AG04450 (cell line): ENCODE measurements at regions not wholly inside any gene's neighbourhood (a gene's known extent, or its start where the extent isn't known, plus 50 kb on each side); places are given as distances from the start of the nearest gene placed in this dataset.
"Not testable (repeated sequence)": the region's sequence is repeated elsewhere in the genome, so short reads cannot be mapped to it uniquely, and the experiment has no call there.

ENCODE experiments used
- CTCF ChIA-PET: fragments of 300-600, 350-600 bp; formaldehyde crosslinking; extraction: SDS; loops from one replicate; lab custom pipeline; 2022; ENCODE audit warnings: antibody characterized with exemption, inconsistent platforms; lab: Charles Lee
- POLR2A ChIA-PET: fragments of 350-600 bp; formaldehyde crosslinking; extraction: SDS; loops from one replicate; lab custom pipeline; 2021; ENCODE audit warnings: antibody characterized with exemption, inconsistent platforms; lab: Yijun Ruan, JAX
- DNase-seq: peaks from one replicate; pipeline ENCODE4 v3.0.0-alpha.2; 2011; ENCODE audit warnings: low read depth, low spot score
- H3K27ac ChIP-seq: one replicate; pipeline ENCODE4 v1.5.1; 2012; ENCODE audit warnings: low read depth, low read length, control low read depth
- H3K27me3 ChIP-seq: one replicate; pipeline ENCODE4 v1.6.0; 2012; ENCODE audit warnings: low read length; ENCODE audit not compliant: control insufficient read depth, insufficient read depth
- H3K4me3 ChIP-seq: 2 replicates; pipeline ENCODE4 v1.5.1; 2011; ENCODE audit warnings: mild to moderate bottlenecking, low read depth, low read length, control low read depth
- H3K9me3 ChIP-seq: 2 replicates; pipeline ENCODE4 v1.5.1; 2012; ENCODE audit warnings: low read length; ENCODE audit not compliant: control insufficient read depth, insufficient read depth
- TF ChIP-seq, protein P1 (sequence below): IDR thresholded peaks from 2 replicates; pipeline ENCODE4 v1.5.1; 2011; ENCODE audit warnings: low read depth, low read length, control low read depth, inconsistent platforms

DNA sequence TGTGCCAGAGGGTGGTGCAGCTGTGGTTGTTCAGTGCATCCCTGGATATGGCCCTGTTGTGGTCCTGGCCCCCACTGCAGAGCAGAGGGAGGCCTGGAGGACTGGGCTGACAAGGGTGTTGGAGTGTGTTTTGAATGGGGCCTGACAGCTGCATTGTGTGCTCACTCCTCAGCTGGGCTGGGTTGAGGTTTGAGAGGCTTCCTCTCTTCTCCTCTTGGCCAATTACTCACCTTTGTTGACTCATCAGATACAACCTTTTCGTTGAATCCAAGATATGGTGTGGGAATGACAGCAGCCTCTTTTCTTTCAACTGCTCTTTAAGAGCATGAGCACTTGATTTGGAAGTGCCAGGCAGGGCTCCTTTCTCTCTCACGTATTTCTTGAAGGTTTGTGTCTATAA, 228.5 kb upstream of the COBL start:
- no peaks in the 10 kb centered on the region for H3K27me3 ChIP-seq
- TF ChIP-seq, protein P1, sequence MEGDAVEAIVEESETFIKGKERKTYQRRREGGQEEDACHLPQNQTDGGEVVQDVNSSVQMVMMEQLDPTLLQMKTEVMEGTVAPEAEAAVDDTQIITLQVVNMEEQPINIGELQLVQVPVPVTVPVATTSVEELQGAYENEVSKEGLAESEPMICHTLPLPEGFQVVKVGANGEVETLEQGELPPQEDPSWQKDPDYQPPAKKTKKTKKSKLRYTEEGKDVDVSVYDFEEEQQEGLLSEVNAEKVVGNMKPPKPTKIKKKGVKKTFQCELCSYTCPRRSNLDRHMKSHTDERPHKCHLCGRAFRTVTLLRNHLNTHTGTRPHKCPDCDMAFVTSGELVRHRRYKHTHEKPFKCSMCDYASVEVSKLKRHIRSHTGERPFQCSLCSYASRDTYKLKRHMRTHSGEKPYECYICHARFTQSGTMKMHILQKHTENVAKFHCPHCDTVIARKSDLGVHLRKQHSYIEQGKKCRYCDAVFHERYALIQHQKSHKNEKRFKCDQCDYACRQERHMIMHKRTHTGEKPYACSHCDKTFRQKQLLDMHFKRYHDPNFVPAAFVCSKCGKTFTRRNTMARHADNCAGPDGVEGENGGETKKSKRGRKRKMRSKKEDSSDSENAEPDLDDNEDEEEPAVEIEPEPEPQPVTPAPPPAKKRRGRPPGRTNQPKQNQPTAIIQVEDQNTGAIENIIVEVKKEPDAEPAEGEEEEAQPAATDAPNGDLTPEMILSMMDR: no peak

DNA sequence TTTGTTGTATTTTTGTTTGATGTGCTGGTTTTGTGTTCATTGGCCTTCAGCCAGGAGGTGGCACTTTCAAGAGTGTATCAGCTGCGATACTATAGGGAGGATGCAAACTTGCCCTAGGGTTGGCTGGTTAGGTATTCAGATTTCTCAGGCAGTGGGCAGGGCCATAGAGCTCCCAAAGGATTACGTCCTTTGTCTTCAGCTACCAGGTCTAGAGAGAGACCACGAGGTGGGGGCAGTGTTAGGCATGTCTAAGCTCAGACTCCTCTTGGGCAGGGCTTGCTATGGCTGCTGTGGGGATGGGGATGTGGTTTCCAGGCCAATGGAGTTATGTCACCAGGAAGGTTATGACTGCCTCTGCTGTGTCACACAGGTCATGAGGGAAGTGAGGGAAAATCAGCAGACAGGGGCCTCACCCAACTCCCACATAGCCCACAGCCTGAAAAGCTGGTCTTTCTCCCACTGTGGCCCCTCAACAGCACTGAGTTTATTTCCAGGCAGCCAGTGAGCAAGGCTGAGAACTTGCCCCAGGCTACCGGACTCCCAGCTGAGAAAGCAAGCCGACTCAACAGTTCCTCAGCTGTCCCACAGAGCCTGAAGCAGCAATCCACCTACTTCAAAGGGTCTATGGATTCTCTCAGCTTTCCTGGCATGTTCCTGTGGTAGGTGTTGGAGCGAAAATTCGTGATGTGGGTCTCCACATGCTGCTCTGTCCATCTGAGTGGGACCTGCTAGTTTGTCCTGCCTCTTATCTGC, 227.4 kb upstream of the COBL start:
- H3K9me3 ChIP-seq: peaks cover 22% of the 10 kb centered on the region
- no peaks in the 10 kb centered on the region for H3K27me3 ChIP-seq
- DNase-seq: no peak
- CTCF ChIA-PET: no interaction called here
- H3K27ac ChIP-seq: no peak overlapping the region
- TF ChIP-seq, protein P1: no peak
- POLR2A ChIA-PET: no interaction called here
- H3K4me3 ChIP-seq: no peak overlapping the region

More for the DNA sequence above, 228.5 kb upstream of the COBL start:
- Histone ChIP-seq H3K9me3 (peaks cover 22% of the 10 kb centered on the region), H3K4me3 (no peak overlapping the region), H3K27ac (no peak overlapping the region)
- CTCF ChIA-PET: no interaction called here
- DNase-seq: no peak
- POLR2A ChIA-PET: no interaction called here

DNA sequence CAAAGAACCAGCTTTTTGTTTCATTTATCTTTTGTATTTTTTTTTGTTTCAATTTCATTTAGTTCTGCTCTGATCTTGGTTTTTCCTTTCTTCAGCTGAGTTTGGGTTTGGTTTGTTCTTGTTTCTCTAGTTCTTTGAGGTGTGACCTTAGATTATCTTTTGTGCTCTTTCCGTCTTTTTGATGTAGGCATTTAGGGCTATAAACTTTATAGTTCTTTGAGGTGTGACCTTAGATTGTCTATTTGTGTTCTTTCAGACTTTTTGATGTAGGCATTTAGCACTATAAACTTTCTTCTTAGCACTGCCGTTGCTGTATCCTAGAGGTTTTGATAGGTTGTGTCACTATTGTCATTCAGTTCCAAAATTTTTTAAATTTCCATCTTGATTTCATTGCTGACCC, 224.3 kb upstream of the COBL start:
- H3K9me3 ChIP-seq: peaks cover 26% of the 10 kb centered on the region
- H3K4me3 ChIP-seq, CTCF ChIA-PET, DNase-seq, H3K27ac ChIP-seq, H3K27me3 ChIP-seq, POLR2A ChIA-PET: not testable (repeated sequence)

DNA sequence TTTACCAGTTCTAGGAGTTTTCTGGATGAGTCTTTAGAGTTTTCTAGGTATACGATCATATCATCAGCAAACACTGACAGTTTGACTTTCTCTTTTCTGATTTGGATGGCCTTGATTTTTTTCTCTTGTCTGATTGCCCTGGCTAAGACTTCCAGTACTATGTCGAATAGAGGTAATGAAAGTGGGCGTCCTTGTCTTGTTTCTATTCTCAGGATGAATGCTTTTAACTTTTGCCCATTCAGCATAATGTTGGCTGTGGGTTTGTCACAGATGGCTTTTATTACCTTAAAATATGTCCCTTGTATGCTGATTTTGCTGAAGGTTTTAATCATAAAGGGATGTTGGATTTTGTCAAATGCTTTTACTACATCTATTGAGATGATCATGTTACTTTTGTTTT, 223.2 kb upstream of the COBL start:
- Histone ChIP-seq H3K9me3 (peaks cover 20% of the 10 kb centered on the region), H3K27ac (no peak overlapping the region), H3K4me3 (no peak overlapping the region), H3K27me3 (no peaks in the 10 kb centered on the region)
- ChIA-PET CTCF (no interaction called here), POLR2A (no interaction called here)
- TF ChIP-seq, protein P1: no peak
- DNase-seq: no peak

DNA sequence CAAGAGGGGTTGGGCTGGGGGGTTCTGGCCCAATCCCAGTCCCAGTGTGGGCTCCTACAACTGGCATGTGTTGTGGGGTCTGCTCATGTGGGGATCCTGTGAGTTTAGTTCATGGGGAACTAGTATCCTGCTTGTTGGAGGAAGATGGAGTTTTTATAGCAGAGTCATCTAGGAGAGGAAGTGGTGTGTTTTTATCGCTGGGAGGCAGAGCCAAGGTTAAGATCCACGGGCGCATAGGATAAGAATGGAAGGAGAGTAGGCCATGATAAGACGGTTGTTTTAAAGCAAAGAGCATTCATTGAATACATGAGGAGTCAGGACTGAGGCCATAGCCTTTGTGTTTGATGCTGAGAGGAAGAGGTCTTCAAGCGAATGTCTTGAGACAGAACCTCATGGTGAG, 211.6 kb upstream of the COBL start:
- no peak overlapping the region for H3K27ac ChIP-seq
- H3K9me3 ChIP-seq: peaks cover 3% of the 10 kb centered on the region; the same call in 1 of the 2 replicates
- H3K27me3 ChIP-seq: no peaks in the 10 kb centered on the region
- CTCF ChIA-PET: no interaction called here
- DNase-seq: no peak
- TF ChIP-seq, protein P1: no peak
- no peak overlapping the region for H3K4me3 ChIP-seq
- POLR2A ChIA-PET: no interaction called here
